BLaER1 (cell line): ENCODE measurements at regions not wholly inside any gene's neighbourhood (a gene's known extent, or its start where the extent isn't known, plus 50 kb on each side); places are given as distances from the start of the nearest gene placed in this dataset.
A peak's percentile ranks its signal among the peaks of the same experiment; 100 is the strongest.

Experiments
- H3K27ac ChIP-seq: shearing (Covaris generic); formaldehyde crosslinking; 2 replicates; pipeline ENCODE4 v1.8.1; 2022
- H3K27me3 ChIP-seq: shearing (Covaris generic); formaldehyde crosslinking; 2 replicates; pipeline ENCODE4 v1.8.1; 2022
- H3K36me3 ChIP-seq: shearing (Covaris generic); formaldehyde crosslinking; 2 replicates; pipeline ENCODE4 v1.8.1; 2022
- H3K4me1 ChIP-seq: shearing (Covaris generic); formaldehyde crosslinking; 2 replicates; pipeline ENCODE4 v1.8.1; 2022
- H3K4me2 ChIP-seq: shearing (Covaris generic); formaldehyde crosslinking; 2 replicates; pipeline ENCODE4 v1.8.1; 2022
- H3K4me3 ChIP-seq: shearing (Covaris generic); formaldehyde crosslinking; 2 replicates; pipeline ENCODE4 v1.8.1; 2022
- H3K9ac ChIP-seq: shearing (Covaris generic); formaldehyde crosslinking; 2 replicates; pipeline ENCODE4 v1.8.1; 2022
- H3K9me3 ChIP-seq: shearing (Covaris generic); formaldehyde crosslinking; 2 replicates; pipeline ENCODE4 v1.8.1; 2022
- H4K20me1 ChIP-seq: shearing (Covaris generic); formaldehyde crosslinking; 2 replicates; pipeline ENCODE4 v1.8.1; 2022
- Cebpa-rat ChIP-seq: shearing (Covaris generic); IDR thresholded peaks from 2 replicates; pipeline ENCODE4 v1.8.1; 2022

DNA sequence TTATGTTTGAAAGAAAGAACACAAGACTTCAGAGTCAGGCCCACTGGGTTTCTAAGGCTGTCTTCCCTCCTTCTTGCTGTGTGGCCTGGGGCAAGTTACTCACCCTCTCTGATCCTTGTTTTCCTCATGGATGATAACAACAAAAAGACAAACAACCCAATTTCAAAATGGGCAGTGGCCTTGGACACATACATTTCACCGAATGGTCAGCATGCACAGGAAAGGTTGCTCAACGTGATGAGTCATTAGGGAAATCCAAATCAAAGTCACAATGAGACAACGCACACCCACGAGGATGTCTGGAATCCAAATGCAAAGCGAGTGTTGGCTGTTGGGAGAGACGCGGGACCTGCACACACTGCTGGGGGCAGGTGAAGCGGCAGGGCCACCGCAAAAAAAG lies 50.8 kb upstream of the PPP2R2C start:
- Histone ChIP-seq H3K27me3 (no peaks in the 10 kb centered on the region), H3K4me1 (peaks cover 9% of the 10 kb centered on the region), H3K4me2 (no peak overlapping the region)

DNA sequence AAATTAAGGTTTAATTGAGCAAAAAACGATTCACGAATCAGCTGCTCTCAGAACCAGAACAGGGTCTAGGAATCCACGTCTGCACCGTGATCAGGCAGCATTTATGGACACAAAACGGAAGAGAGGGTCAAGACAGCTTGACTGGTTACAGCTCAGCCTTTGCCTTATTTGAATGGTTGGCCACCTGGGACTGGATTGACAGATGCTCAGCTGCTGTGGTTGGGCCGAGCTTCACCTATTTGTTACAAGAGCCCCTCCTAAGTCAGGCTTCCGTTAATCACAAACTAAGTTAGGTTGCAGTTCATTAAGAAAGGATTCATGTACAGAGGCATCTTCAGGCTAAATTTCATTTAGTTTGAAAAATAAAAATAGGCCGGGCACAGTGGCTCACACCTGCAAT lies 50.6 kb upstream of the MAN2B2 start:
- H3K9me3 ChIP-seq: no peaks in the 10 kb centered on the region
- peaks cover 9% of the 10 kb centered on the region for H3K4me1 ChIP-seq
- H3K36me3 ChIP-seq: no peaks in the 10 kb centered on the region
- no peaks in the 10 kb centered on the region for H3K27me3 ChIP-seq
- H3K27ac ChIP-seq: no peak overlapping the region
- no peak overlapping the region for H3K9ac ChIP-seq
- H3K4me2 ChIP-seq: peak overlapping the region; percentile 10; the same call in 1 of the 2 replicates
- H3K4me3 ChIP-seq: no peak overlapping the region
- no peaks in the 10 kb centered on the region for H4K20me1 ChIP-seq
- no peak for TF ChIP-seq Cebpa-rat

More for the DNA sequence above, 50.8 kb upstream of the PPP2R2C start:
- no peak overlapping the region for H3K9ac ChIP-seq
- no peaks in the 10 kb centered on the region for H3K36me3 ChIP-seq
- TF ChIP-seq Cebpa-rat: no peak
- no peak overlapping the region for H3K27ac ChIP-seq
- no peaks in the 10 kb centered on the region for H3K9me3 ChIP-seq
- no peak overlapping the region for H3K4me3 ChIP-seq
- no peaks in the 10 kb centered on the region for H4K20me1 ChIP-seq
